CD4-positive, CD25-positive, alpha-beta regulatory T cell (primary cell): ENCODE measurements at regions not wholly inside any gene's neighbourhood (a gene's known extent, or its start where the extent isn't known, plus 50 kb on each side); places are given as distances from the start of the nearest gene placed in this dataset.

Experiments
- ATAC-seq, 2 donors: fragments of 150-1000 bp; cut with Tn5 transposase; one replicate each; pipeline ENCODE4 v1.10.0; 2021; ENCODE audit warnings: low read depth in 2 of 2, moderate number of reproducible peaks in 2 of 2, moderate library complexity in 1 of 2
- DNase-seq, 3 donors: peaks; one replicate each; pipeline versions ENCODE4 v3.0.0 to v3.0.0-alpha.2; 2012 to 2022; ENCODE audit warnings: mixed read lengths in 1 of 3
- H3K27ac ChIP-seq: one replicate; pipeline ENCODE4 v1.7.0; 2013; ENCODE audit warnings: mild to moderate bottlenecking, low read length; ENCODE audit not compliant: insufficient read depth, poor library complexity, severe bottlenecking
- H3K27me3 ChIP-seq: one replicate; pipeline ENCODE4 v1.7.0; 2013; ENCODE audit warnings: low read length; ENCODE audit not compliant: control insufficient read depth, insufficient read depth
- H3K36me3 ChIP-seq: one replicate; pipeline ENCODE4 v1.7.0; 2013; ENCODE audit warnings: mild to moderate bottlenecking, low read length, moderate library complexity; ENCODE audit not compliant: control insufficient read depth, insufficient read depth
- H3K4me1 ChIP-seq: 2 replicates; pipeline ENCODE4 v1.7.0; 2013; ENCODE audit warnings: mild to moderate bottlenecking, low read length; ENCODE audit not compliant: insufficient read depth, control insufficient read depth, poor library complexity, severe bottlenecking
- H3K4me3 ChIP-seq: one replicate; pipeline ENCODE4 v1.7.0; 2013; ENCODE audit warnings: low read depth, mild to moderate bottlenecking, low read length, moderate library complexity
- H3K9me3 ChIP-seq, 2 experiments: 1 replicate in 1 of 2; 2 replicates in 1 of 2; pipeline ENCODE4 v1.7.0; 2013; ENCODE audit warnings: low read length in 2 of 2, mild to moderate bottlenecking in 1 of 2, moderate library complexity in 1 of 2; ENCODE audit not compliant: control insufficient read depth in 2 of 2
- H3K27ac Mint-ChIP-seq, 3 donors: one replicate each; pipeline ENCODE4 v1.8.0; 2020 to 2022; ENCODE audit warnings: mild to moderate bottlenecking in 3 of 3, mixed read lengths in 3 of 3, moderate library complexity in 2 of 3
- H3K27me3 Mint-ChIP-seq: one replicate; pipeline ENCODE4 v1.8.0; 2022; ENCODE audit warnings: mild to moderate bottlenecking, mixed read lengths
- H3K36me3 Mint-ChIP-seq: one replicate; pipeline ENCODE4 v1.8.0; 2020; ENCODE audit warnings: mixed read lengths
- H3K4me1 Mint-ChIP-seq, 4 donors: one replicate each; pipeline ENCODE4 v1.8.0; 2020 to 2022; ENCODE audit warnings: mixed read lengths in 4 of 4, mild to moderate bottlenecking in 1 of 4
- H3K4me3 Mint-ChIP-seq, 4 donors: one replicate each; pipeline ENCODE4 v1.8.0; 2020 to 2022; ENCODE audit warnings: mild to moderate bottlenecking in 4 of 4, mixed read lengths in 4 of 4, moderate library complexity in 3 of 4
- H3K9me3 Mint-ChIP-seq, 7 donors: one replicate each; pipeline ENCODE4 v1.8.0; 2020 to 2022; ENCODE audit warnings: mixed read lengths in 7 of 7, mild to moderate bottlenecking in 3 of 7, moderate library complexity in 2 of 7

GRCh38 chr18:22265838-22266237, 96.4 kb downstream of the GATA6 start:
- Histone ChIP-seq H3K27me3 (no peaks in the 10 kb centered on the region), H3K4me1 (no peaks in the 10 kb centered on the region), H3K27ac (no peak overlapping the region), H3K4me3 (no peak overlapping the region), H3K9me3 (no peaks in the 10 kb centered on the region), H3K36me3 (no peaks in the 10 kb centered on the region)
- H3K4me3 Mint-ChIP-seq: no peak overlapping the region
- peaks cover 0 to 4% (median 1%) of the 10 kb centered on the region in 7 donors for H3K9me3 Mint-ChIP-seq
- no peak overlapping the region for H3K27ac Mint-ChIP-seq
- no peak for ATAC-seq
- peaks cover 0 to 1% (median 0%) of the 10 kb centered on the region in 4 donors for H3K4me1 Mint-ChIP-seq
- DNase-seq: no peak
- H3K36me3 Mint-ChIP-seq: no peaks in the 10 kb centered on the region
- no peaks in the 10 kb centered on the region for H3K27me3 Mint-ChIP-seq

- no peak overlapping the region for H3K4me3 ChIP-seq
- H3K4me1 ChIP-seq: no peaks in the 10 kb centered on the region
- H3K9me3 ChIP-seq: no peaks in the 10 kb centered on the region
- Mint-ChIP-seq H3K4me3 (no peak overlapping the region), H3K4me1 (peaks cover 0 to 4% (median under 1%) of the 10 kb centered on the region in 4 donors), H3K36me3 (no peaks in the 10 kb centered on the region), H3K27ac (no peak overlapping the region), H3K27me3 (peaks cover 4% of the 10 kb centered on the region), H3K9me3 (peaks cover 0 to 4% (median 2%) of the 10 kb centered on the region in 7 donors)
- DNase-seq (no peak), ATAC-seq (no peak)
- no peaks in the 10 kb centered on the region for H3K36me3 ChIP-seq
- H3K27ac ChIP-seq: no peak overlapping the region
- no peaks in the 10 kb centered on the region for H3K27me3 ChIP-seq
Measured at GRCh38 chr18:22260208-22260820, 90.9 kb downstream of the GATA6 start.

DNA sequence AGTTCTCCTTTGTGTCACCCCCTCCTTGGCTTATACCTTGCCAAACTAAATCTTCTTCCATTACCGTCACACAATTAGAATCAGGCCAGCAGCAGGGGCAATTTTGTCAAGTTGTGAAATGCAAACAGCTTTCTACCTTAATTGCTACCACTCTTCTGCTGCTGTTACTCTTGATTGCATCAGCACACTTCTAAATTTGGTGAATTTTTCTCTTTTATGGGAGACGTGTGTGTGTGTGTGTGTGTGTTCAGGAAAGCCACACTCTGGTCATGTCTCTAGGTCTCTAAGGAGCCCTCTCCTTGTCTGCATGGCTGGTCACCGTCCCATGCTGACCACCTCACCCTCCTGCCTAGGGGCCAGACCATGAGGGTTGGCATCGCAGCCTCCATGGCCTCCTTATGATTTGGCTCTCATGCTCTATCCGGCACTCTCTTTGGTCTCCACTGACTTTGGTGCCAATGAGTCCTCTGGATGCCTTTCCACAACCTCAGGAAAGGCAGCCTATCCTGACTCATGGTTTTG, 87.7 kb downstream of the GATA6 start:
- Histone ChIP-seq H3K4me1 (no peaks in the 10 kb centered on the region), H3K9me3 (no peaks in the 10 kb centered on the region), H3K4me3 (no peak overlapping the region), H3K36me3 (no peaks in the 10 kb centered on the region), H3K27me3 (no peaks in the 10 kb centered on the region), H3K27ac (no peak overlapping the region)
- H3K27ac Mint-ChIP-seq: no peak overlapping the region
- H3K4me1 Mint-ChIP-seq: peaks cover 0 to 4% (median 0%) of the 10 kb centered on the region in 4 donors
- DNase-seq: no peak
- H3K9me3 Mint-ChIP-seq: peaks cover 0 to 2% (median 0%) of the 10 kb centered on the region in 7 donors
- ATAC-seq: no peak
- no peak overlapping the region for H3K4me3 Mint-ChIP-seq
- no peaks in the 10 kb centered on the region for H3K36me3 Mint-ChIP-seq
- H3K27me3 Mint-ChIP-seq: peaks cover 10% of the 10 kb centered on the region

- Histone ChIP-seq H3K9me3 (no peaks in the 10 kb centered on the region), H3K4me1 (no peaks in the 10 kb centered on the region), H3K4me3 (no peak overlapping the region), H3K27me3 (no peaks in the 10 kb centered on the region), H3K27ac (no peak overlapping the region), H3K36me3 (no peaks in the 10 kb centered on the region)
- no peak overlapping the region for H3K4me3 Mint-ChIP-seq
- H3K36me3 Mint-ChIP-seq: no peaks in the 10 kb centered on the region
- peaks cover 0 to 4% (median 0%) of the 10 kb centered on the region in 4 donors for H3K4me1 Mint-ChIP-seq
- H3K9me3 Mint-ChIP-seq: peaks cover 0 to 5% (median 0%) of the 10 kb centered on the region in 7 donors
- H3K27ac Mint-ChIP-seq: no peak overlapping the region
- ATAC-seq: no peak
- H3K27me3 Mint-ChIP-seq: peaks cover 10% of the 10 kb centered on the region
- DNase-seq: no peak
Measured at GRCh38 chr18:22254088-22254487, 84.7 kb downstream of the GATA6 start.

GRCh38 chr18:22253676-22254075, 84.3 kb downstream of the GATA6 start:
- Mint-ChIP-seq H3K36me3 (no peaks in the 10 kb centered on the region), H3K9me3 (peaks cover 0 to 5% (median 0%) of the 10 kb centered on the region in 7 donors), H3K27me3 (peaks cover 10% of the 10 kb centered on the region), H3K4me1 (peaks cover 0 to 4% (median 0%) of the 10 kb centered on the region in 4 donors), H3K27ac (no peak overlapping the region), H3K4me3 (no peak overlapping the region)
- Histone ChIP-seq H3K36me3 (no peaks in the 10 kb centered on the region), H3K27me3 (no peaks in the 10 kb centered on the region), H3K4me3 (no peak overlapping the region), H3K9me3 (no peaks in the 10 kb centered on the region), H3K27ac (no peak overlapping the region), H3K4me1 (no peaks in the 10 kb centered on the region)
- no peak for DNase-seq
- ATAC-seq: no peak

- no peak overlapping the region for H3K4me3 ChIP-seq
- Mint-ChIP-seq H3K36me3 (no peaks in the 10 kb centered on the region), H3K9me3 (peaks cover 0 to 3% (median 0%) of the 10 kb centered on the region in 7 donors), H3K4me1 (no peaks in the 10 kb centered on the region), H3K4me3 (no peak overlapping the region), H3K27ac (no peak overlapping the region), H3K27me3 (peaks cover 6% of the 10 kb centered on the region)
- no peaks in the 10 kb centered on the region for H3K9me3 ChIP-seq
- ATAC-seq (no peak), DNase-seq (no peak)
- H3K4me1 ChIP-seq: no peaks in the 10 kb centered on the region
- no peak overlapping the region for H3K27ac ChIP-seq
- no peaks in the 10 kb centered on the region for H3K36me3 ChIP-seq
- no peaks in the 10 kb centered on the region for H3K27me3 ChIP-seq
Measured at GRCh38 chr18:22253156-22253555, 83.8 kb downstream of the GATA6 start.
